Fibroblast of the conjunctiva (primary cell): ENCODE measurements at regions not wholly inside any gene's neighbourhood (a gene's known extent, or its start where the extent isn't known, plus 50 kb on each side); places are given as distances from the start of the nearest gene placed in this dataset.
"Not testable (repeated sequence)": the region's sequence is repeated elsewhere in the genome, so short reads cannot be mapped to it uniquely, and the experiment has no call there.

Source experiments
- DNase-seq: peaks from one replicate; pipeline ENCODE4 v3.0.0-alpha.2; 2010; ENCODE audit warnings: low read depth

GRCh38 chr1:121573881-121574504 lies 389.2 kb downstream of the SRGAP2C start:
- DNase-seq: peak; percentile 1

GRCh38 chr1:121574505-121574899 lies 389.7 kb downstream of the SRGAP2C start:
- DNase-seq: not testable (repeated sequence)

GRCh38 chr1:121582898-121583297 lies 398.1 kb downstream of the SRGAP2C start:
- not testable (repeated sequence) for DNase-seq

- DNase-seq: no peak
These were observed 401.8 kb downstream of the SRGAP2C start for GRCh38 chr1:121586369-121587229.

DNA sequence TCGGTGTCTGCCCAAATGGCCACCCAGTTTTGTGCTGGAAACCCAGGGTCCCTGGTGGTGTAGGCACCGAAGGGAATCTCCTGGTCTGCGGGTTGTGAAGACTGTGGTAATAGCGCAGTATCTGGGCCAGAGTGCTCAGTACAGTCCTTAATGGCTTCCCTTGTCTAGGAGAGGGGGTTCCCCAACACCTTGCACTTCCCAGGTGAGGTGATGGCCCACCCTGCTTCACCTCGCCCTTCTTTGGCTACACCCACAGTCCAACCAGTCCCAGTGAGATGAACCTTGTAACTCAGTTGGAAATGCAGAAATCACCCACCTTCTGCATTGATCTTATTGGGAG lies 402.4 kb downstream of the SRGAP2C start:
- DNase-seq: no peak

DNA sequence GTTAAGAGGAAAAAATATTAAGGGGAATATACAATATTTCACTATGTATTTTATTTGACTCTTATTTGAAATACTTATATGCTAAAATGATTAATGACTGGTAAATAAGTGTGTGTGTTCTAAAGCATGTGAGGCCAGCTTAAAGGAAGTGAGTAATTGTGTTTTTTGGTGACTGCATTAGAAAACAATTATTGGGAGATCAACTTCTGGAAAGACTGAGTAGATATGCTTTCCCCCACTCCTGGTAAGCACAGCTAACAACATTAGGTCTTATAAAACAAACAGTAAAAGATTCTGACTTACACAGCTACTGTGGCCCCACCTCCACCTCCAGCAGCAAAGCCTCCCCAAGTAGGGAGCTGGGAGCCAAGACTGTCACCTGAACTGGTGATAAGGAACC lies 403.0 kb downstream of the SRGAP2C start:
- DNase-seq: no peak

GRCh38 chr1:121594096-121594495 lies 409.3 kb downstream of the SRGAP2C start:
- no peak for DNase-seq

GRCh38 chr1:121595089-121595488 lies 410.3 kb downstream of the SRGAP2C start:
- no peak for DNase-seq

DNA sequence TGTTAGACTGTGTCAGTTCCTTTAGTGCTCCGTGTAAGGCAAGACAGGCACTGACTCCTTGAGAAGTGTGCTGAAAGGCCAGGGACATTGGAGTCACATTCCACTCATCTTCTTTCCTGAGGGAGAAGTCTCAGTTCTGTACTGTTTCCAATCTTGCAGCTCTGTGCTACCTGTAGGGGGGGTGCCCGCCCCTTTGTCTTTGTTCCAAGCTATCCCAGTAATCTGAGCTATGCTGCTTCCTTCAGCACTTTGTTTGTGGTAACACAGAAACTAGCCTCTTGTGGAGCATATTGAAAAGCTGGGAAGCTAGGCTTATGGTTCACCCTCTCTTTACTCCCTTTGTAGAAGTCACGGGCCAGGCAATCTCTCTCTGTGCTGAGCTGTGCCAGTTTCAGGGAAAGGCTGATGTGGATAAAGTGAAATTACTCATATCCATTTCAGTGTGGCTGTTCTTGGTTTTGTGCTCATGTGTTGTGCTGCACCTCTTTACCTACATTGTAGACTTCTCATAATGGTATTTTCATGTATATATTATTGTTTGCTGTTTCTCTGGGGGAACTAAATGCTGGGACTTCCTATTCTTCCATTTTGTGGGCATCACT lies 420.2 kb downstream of the SRGAP2C start:
- not testable (repeated sequence) for DNase-seq

- not testable (repeated sequence) for DNase-seq
These were observed 422.7 kb downstream of the SRGAP2C start for GRCh38 chr1:121607499-121607898.
